ENCODE measurements at regions not wholly inside any gene's neighbourhood (a gene's known extent, or its start where the extent isn't known, plus 50 kb on each side); places are given as distances from the start of the nearest gene placed in this dataset.

DNA sequence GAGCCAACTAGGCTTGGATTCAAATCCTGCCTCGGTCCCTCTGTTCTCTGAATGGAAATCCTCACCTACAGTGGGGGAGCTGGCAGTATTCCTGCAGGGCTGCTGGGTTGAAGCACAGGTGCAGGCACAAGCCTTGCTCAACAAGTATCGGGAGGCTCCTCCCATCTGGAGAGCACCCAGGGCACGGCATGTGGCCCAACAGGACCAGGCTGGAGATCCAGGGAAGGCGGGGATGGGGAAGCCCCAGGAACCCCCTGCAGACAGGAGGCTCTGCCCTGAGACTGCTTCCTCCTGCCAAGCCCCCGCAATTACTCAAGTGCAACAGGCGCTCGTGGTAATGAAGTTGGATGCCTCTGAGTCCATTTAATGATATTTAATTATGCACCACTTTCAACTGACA, 128.0 kb upstream of the VSTM2B start:
- Mint-ChIP-seq H3K4me3 (no peak overlapping the region), H3K4me1 (peaks cover 39% of the 10 kb centered on the region), H3K27ac (no peak overlapping the region), H3K27me3 (ENCODE audit: insufficient read depth, low read depth) (peaks cover 11% of the 10 kb centered on the region), H3K36me3 (no peaks in the 10 kb centered on the region), H3K9me3 (no peaks in the 10 kb centered on the region)
- H3K79me2 ChIP-seq (ENCODE audit: low read depth) = no peaks in the 10 kb centered on the region
- no peaks in the 10 kb centered on the region for H4K20me1 ChIP-seq (ENCODE audit: low read depth)
- no peak overlapping the region for H2AFZ ChIP-seq (replicated peaks)
- no peaks in the 10 kb centered on the region for H3K36me3 ChIP-seq
- H3K4me3 ChIP-seq = no peak overlapping the region
- no peaks in the 10 kb centered on the region for H3K27me3 ChIP-seq
- no peak for DNase-seq (ENCODE audit: low spot score)
- H3K4me1 ChIP-seq = peaks cover 31% of the 10 kb centered on the region
- no peak overlapping the region for H3K4me2 ChIP-seq
- TF ChIP-seq, protein P1, sequence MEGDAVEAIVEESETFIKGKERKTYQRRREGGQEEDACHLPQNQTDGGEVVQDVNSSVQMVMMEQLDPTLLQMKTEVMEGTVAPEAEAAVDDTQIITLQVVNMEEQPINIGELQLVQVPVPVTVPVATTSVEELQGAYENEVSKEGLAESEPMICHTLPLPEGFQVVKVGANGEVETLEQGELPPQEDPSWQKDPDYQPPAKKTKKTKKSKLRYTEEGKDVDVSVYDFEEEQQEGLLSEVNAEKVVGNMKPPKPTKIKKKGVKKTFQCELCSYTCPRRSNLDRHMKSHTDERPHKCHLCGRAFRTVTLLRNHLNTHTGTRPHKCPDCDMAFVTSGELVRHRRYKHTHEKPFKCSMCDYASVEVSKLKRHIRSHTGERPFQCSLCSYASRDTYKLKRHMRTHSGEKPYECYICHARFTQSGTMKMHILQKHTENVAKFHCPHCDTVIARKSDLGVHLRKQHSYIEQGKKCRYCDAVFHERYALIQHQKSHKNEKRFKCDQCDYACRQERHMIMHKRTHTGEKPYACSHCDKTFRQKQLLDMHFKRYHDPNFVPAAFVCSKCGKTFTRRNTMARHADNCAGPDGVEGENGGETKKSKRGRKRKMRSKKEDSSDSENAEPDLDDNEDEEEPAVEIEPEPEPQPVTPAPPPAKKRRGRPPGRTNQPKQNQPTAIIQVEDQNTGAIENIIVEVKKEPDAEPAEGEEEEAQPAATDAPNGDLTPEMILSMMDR (IDR thresholded peaks at IDR 0.05) = no peak
- no peak for TF ChIP-seq EZH2 (IDR thresholded peaks at IDR 0.05)
- no peak for TF ChIP-seq EZH2phosphoT487 (IDR thresholded peaks at IDR 0.05)
- H3K9ac ChIP-seq = no peak overlapping the region
- H3K27ac ChIP-seq = no peak overlapping the region
- no peaks in the 10 kb centered on the region for H3K9me3 ChIP-seq (ENCODE audit: low read depth)
- no peaks in the 10 kb centered on the region for H3F3A ChIP-seq (ENCODE audit: low read depth)

DNA sequence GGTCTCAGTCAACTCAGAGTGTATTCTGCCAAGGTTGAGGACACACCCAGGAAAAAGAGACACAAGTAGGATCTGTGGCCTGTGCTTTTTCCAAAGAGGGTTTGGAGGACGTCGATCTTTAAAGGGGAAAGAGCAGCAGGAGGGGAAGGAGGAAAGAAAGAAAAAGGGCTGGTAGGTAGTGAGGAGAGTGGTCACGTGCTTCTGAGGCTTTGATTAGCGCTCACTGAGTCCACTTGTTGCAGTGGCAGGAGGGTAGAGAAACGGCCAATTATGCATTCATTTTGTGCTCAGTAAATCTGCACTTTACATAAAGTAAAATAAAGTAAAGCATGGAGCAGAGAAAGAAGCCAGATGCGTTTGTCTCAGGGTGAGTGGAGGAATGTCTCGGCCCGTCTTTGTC, 126.0 kb upstream of the VSTM2B start:
- Mint-ChIP-seq H3K27ac (no peak overlapping the region), H3K9me3 (no peaks in the 10 kb centered on the region), H3K36me3 (no peaks in the 10 kb centered on the region), H3K27me3 (ENCODE audit: insufficient read depth, low read depth) (peaks cover 9% of the 10 kb centered on the region), H3K4me1 (peaks cover 43% of the 10 kb centered on the region), H3K4me3 (no peak overlapping the region)
- Histone ChIP-seq H3K27ac (no peak overlapping the region), H3K4me2 (peak overlapping the region; percentile 5), H4K20me1 (ENCODE audit: low read depth) (no peaks in the 10 kb centered on the region), H3K9ac (no peak overlapping the region), H3K4me3 (no peak overlapping the region), H3K79me2 (ENCODE audit: low read depth) (no peaks in the 10 kb centered on the region), H3K4me1 (peaks cover 34% of the 10 kb centered on the region), H3F3A (ENCODE audit: low read depth) (peaks cover 10% of the 10 kb centered on the region), H2AFZ (replicated peaks) (no peak overlapping the region), H3K9me3 (ENCODE audit: low read depth) (no peaks in the 10 kb centered on the region), H3K27me3 (no peaks in the 10 kb centered on the region), H3K36me3 (no peaks in the 10 kb centered on the region)
- TF ChIP-seq EZH2phosphoT487 (IDR thresholded peaks at IDR 0.05) (no peak), EZH2 (IDR thresholded peaks at IDR 0.05) (no peak)
- TF ChIP-seq, protein P1 (IDR thresholded peaks at IDR 0.05) = no peak
- no peak for DNase-seq (ENCODE audit: low spot score)

DNA sequence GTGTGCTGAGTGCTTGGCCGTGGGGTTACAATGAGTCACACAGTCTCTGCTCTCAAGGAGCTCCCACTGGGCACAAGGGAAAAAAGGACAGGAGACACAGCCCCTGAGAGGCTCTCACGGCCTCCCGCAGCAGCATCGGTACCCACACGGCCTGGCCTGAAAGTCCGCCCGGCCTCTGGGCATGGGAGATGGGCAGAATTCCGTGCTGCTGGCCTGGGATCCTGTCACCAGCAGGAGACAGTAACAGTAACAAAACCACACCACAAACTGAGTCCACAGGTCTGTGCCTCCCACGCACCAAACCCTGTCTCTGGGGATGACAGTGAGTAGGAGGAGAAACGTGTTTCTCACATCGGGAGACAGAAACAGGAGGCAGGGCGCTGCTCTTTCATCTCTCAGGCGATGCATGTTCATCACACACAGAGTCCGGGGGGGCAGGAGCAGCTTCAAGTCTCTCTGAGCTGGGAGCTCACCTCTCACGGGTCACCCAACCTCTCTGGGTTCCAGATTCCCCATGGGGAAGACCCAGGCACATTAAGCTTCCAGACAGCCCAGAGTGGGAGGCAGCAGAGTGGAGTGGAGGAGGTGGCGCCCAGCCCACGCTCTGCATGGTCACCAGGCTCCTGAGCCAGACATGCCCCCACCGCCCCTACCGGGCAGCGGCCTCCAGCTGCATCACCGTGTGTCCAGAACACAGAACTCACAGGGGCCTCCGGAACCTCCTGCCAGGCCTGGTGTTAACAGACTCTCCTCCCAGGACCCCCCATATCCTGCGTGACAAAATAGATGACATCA, 124.7 kb upstream of the VSTM2B start:
- no peaks in the 10 kb centered on the region for H3K79me2 ChIP-seq (ENCODE audit: low read depth)
- no peak overlapping the region for H2AFZ ChIP-seq (replicated peaks)
- H4K20me1 ChIP-seq (ENCODE audit: low read depth) = no peaks in the 10 kb centered on the region
- no peak overlapping the region for H3K9ac ChIP-seq
- H3K4me1 ChIP-seq = peaks cover 46% of the 10 kb centered on the region
- Mint-ChIP-seq H3K27me3 (ENCODE audit: insufficient read depth, low read depth) (peaks cover 7% of the 10 kb centered on the region), H3K4me1 (peaks cover 42% of the 10 kb centered on the region), H3K9me3 (no peaks in the 10 kb centered on the region), H3K4me3 (no peak overlapping the region), H3K36me3 (no peaks in the 10 kb centered on the region), H3K27ac (no peak overlapping the region)
- H3K9me3 ChIP-seq (ENCODE audit: low read depth) = no peaks in the 10 kb centered on the region
- no peak for DNase-seq (ENCODE audit: low spot score)
- no peak overlapping the region for H3K4me3 ChIP-seq
- H3K36me3 ChIP-seq = no peaks in the 10 kb centered on the region
- H3K27ac ChIP-seq = no peak overlapping the region
- no peak overlapping the region for H3K4me2 ChIP-seq
- peaks cover 23% of the 10 kb centered on the region for H3F3A ChIP-seq (ENCODE audit: low read depth)
- no peaks in the 10 kb centered on the region for H3K27me3 ChIP-seq
- no peak for TF ChIP-seq EZH2phosphoT487 (IDR thresholded peaks at IDR 0.05)
- TF ChIP-seq EZH2 (IDR thresholded peaks at IDR 0.05) = no peak
- TF ChIP-seq, protein P1 (IDR thresholded peaks at IDR 0.05) = no peak
